Thyroid gland (tissue), 4 donors: ENCODE measurements at regions not wholly inside any gene's neighbourhood (a gene's known extent, or its start where the extent isn't known, plus 50 kb on each side); places are given as distances from the start of the nearest gene placed in this dataset.

Source experiments
- POLR2A ChIP-seq, 2 donors: fragments of 450-650 bp; IDR thresholded peaks; one replicate each; pipeline ENCODE4 v1.6.1; 2017; ENCODE audit warnings: antibody characterized with exemption in 2 of 2, mild to moderate bottlenecking in 2 of 2, moderate library complexity in 1 of 2
- TF ChIP-seq, protein P1 (sequence below), 6 experiments: fragments of 200-600 bp in 3 of 6; fragments of 450-650 bp in 3 of 6; sonication (generic) in 3 of 6; IDR thresholded peaks; one replicate each; pipeline ENCODE4 v1.5.1; 2016 to 2019; ENCODE audit warnings: antibody characterized with exemption in 6 of 6, mild to moderate bottlenecking in 2 of 6, inconsistent platforms in 1 of 6, moderate library complexity in 1 of 6

- no peak for TF ChIP-seq POLR2A (IDR thresholded peaks at IDR 0.05)
- TF ChIP-seq, protein P1, sequence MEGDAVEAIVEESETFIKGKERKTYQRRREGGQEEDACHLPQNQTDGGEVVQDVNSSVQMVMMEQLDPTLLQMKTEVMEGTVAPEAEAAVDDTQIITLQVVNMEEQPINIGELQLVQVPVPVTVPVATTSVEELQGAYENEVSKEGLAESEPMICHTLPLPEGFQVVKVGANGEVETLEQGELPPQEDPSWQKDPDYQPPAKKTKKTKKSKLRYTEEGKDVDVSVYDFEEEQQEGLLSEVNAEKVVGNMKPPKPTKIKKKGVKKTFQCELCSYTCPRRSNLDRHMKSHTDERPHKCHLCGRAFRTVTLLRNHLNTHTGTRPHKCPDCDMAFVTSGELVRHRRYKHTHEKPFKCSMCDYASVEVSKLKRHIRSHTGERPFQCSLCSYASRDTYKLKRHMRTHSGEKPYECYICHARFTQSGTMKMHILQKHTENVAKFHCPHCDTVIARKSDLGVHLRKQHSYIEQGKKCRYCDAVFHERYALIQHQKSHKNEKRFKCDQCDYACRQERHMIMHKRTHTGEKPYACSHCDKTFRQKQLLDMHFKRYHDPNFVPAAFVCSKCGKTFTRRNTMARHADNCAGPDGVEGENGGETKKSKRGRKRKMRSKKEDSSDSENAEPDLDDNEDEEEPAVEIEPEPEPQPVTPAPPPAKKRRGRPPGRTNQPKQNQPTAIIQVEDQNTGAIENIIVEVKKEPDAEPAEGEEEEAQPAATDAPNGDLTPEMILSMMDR (IDR thresholded peaks at IDR 0.05): no peak
Measured at GRCh38 chr1:163973586-163973985, 585.4 kb upstream of the PBX1 start.
